ENCODE measurements at regions not wholly inside any gene's neighbourhood (a gene's known extent, or its start where the extent isn't known, plus 50 kb on each side); places are given as distances from the start of the nearest gene placed in this dataset.
"Not testable (repeated sequence)": the region's sequence is repeated elsewhere in the genome, so short reads cannot be mapped to it uniquely, and the experiment has no call there.

DNA sequence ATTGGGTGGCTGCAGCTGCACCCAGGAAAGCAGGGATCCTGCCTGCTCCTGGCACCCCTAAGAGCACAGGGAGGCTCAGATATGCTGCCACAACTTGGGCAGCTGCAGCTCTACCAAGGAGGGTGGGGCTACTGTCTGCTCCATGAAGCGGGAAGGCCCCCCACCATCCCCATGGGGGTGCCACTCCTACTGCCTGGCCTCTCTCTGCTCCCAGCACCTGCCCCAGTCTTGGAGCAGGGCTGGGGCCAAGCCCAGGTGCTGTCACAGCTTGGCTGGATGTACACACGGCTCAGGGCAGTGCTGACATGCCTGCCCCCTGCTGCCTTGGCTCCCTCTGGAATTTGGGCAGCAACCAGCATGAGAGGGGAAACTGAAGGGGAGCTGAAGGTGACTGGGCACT is 214.7 kb upstream of the PLPPR1 start:
- DNase-seq (ENCODE audit: low spot score) = no peak

DNA sequence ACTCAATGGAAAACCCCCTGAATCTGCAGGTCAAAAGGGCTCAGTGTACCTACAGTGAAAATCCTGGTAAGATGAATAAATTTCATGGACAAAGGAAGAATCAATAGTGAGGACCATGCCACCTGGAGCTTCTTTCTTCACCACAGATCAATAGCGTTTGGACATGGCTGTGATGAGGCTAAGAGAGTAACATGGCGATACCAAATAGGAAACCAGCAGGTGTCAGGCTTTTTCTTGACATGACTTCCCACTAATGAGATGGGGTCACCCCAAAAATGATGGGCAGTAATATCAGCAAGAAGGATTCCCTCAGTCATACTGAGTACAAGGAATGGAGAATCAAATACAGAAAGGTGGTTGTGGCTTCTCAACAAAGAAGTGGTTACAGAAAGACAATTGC is 208.5 kb upstream of the PLPPR1 start:
- DNase-seq (ENCODE audit: low spot score) = no peak

DNA sequence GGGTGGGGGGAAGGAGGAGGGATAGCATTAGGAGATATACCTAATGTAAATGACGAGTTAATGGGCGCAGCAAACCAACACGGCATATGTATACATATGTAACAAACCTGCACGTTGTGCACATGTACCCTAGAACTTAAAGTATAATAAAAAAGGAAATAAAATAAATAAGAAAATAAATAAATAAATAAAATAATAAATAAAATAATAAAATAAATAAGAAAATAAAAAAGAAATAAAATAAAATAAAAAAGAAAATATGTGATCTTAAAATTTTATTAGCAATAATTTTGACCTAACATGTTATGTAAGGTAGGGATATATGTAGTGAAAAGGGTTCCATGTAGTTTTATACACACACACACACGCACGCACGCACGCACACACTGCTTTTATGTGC is 195.5 kb upstream of the PLPPR1 start:
- not testable (repeated sequence) for DNase-seq (ENCODE audit: low spot score)

DNA sequence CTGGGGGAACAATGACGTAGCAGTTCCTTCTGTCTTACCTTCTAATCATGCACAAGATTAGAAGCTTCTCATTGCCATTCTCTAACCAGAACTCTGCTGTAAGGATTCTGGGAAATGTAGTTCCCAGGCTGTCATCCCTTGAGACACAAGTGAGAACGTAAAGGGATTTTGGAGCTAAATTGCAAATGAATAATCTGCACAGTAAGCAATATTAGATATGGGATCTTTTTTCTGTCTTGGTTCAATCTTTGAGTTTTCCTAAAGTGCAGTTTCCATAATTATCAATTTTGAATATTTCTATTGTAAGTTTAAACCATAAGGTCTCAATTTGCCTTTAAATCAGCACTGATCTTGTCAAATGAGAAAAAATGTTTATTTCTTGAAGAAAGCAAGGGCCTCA is 189.7 kb upstream of the PLPPR1 start:
- DNase-seq (ENCODE audit: low spot score) = no peak

DNA sequence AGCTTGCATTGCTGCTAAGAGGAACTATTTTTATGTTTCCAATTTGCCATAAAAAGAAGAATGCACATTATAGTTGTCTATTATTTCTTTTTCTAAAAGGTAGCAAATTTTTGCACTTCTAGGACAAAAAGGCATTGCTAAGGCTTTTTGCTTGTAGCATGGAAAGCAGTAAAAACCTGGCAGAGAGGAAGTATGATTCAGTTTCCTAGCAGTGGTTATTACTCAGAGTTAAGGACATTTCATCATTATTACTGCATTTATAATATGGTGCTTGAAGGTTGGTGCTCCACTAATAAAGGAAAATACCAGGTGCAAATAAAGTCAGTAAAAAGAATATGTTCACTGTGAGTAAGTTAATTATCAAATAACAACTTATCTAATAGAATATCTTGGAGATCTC is 179.8 kb upstream of the PLPPR1 start:
- DNase-seq (ENCODE audit: low spot score) = no peak

DNA sequence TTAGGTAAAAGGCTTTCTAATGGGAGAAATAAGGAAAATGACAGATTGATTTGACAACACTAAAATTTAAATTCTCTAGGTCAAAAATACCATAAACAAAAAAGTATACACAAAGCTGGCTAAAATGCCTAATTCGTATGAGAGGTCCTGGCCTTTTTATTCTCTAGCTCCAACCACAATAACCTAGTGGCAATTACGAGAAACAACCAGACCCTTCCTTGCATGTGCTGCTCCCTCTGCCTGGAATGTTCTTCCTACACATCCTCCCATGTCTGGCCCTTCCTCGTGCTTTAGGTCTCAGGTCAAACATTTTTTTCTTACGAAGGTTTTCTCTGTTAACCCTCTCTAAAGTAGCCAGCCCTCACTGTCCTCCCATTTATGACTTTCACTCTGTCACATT is 176.4 kb upstream of the PLPPR1 start:
- no peak for DNase-seq (ENCODE audit: low spot score)

DNA sequence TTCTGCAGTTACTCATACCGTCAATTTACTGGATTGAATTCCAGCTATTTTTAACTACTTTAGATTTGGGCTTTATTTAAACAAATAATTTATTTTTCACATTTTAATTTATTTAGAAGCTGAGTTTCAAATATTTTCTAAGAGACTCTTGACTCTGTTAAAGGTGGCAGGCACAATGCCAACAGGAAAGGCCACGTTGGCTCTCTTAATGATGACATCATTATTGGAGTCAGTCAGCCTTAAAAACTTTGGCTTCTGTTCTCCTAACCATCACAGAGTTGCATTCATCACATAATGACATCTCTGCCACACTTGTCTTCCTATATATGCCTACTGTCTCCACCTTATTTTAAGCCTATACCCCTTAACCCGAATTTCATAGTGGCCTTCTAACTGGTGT is 172.3 kb upstream of the PLPPR1 start:
- no peak for DNase-seq (ENCODE audit: low spot score)

DNA sequence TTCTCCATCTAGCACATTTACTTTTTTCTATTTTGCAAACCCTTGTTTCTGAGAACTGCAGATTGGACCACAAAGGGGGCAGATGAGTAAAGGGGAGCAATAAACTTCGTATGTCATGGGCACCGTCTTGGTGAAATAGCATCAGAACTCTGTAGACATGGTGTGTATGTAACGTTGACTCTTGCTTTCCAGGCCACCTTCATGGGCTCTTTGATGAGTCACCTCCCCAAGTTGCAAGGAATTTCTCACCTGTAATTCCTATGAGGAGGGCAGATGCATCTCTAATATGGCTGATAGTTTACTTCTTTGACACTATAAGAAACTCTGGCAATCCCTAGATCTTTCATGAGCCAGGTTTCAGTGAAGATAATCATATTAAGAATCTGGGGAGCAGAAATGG is 163.4 kb upstream of the PLPPR1 start:
- DNase-seq (ENCODE audit: low spot score) = no peak

DNA sequence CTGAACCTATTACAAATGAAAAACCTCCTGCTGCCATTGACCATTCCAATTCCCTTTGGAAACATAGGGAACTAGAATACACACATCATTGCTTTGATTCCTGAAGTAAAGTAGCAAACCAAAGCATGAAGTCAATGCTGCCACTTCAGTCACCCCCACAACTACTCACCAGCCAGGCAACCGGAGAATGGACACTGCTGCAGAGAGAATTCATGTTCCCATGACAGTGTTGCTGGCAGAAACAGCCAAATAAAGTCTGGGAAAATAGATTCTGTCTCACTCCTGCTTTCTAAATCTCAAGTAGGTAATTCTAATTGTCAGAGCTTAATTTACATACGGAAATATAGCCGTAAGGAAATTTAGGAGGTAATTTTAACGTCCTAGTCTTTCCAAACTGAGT is 162.9 kb upstream of the PLPPR1 start:
- no peak for DNase-seq (ENCODE audit: low spot score)

DNA sequence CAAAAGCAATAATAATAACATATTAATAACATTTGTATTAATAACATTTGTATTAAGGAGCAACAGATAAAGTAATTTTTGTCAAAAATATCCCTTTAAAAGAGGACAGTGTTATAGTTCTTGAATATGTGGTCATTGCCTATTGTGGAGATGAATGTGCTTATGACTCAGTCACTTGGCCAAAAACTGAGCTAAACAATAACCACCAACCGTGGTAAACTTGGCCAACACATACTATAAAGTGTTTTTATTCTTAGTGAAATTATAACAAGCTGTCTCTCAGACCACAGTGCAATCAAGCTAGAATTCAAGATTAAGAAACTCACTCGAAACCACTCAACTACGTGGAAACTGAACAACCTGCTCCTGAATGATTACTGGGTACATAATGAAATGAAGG is 159.2 kb upstream of the PLPPR1 start:
- DNase-seq (ENCODE audit: low spot score) = no peak

DNA sequence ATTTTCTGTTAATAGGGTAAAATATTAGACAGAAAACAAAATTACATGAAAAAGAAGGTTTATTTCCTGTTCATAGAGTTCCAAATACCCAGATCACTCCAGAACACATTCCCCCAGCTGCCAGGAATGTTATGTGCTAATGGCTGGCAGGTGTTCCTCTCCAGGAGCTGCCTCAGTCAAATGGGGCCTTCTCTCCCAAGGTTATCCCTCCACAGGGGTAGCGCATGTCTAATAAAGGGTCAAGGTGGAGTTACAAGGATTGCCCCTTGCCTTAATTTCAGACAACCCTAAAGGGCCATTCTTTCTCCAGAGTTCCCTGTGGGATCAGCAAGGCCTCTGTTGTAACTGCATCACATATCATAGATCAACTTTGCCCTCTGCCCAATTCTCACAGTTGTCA is 148.6 kb upstream of the PLPPR1 start:
- DNase-seq (ENCODE audit: low spot score) = no peak

DNA sequence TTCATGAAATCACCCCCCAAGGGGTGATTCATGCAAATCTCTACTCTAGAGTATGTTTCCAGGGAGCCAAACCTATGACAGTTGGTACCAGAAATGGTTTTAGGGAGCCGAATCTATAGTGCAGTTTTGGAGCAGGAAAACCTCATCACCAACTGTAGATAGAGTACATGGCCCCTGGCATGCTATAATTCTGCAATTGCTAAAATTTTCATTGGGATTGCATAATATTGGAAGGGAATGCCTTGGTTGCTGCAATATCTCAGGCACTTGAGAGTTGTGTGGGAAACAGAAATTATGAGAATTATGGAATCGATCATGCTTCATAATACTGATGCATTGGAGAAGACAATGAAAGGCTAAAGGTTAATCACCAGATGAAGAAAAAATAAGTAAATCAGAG is 148.2 kb upstream of the PLPPR1 start:
- DNase-seq (ENCODE audit: low spot score) = no peak

DNA sequence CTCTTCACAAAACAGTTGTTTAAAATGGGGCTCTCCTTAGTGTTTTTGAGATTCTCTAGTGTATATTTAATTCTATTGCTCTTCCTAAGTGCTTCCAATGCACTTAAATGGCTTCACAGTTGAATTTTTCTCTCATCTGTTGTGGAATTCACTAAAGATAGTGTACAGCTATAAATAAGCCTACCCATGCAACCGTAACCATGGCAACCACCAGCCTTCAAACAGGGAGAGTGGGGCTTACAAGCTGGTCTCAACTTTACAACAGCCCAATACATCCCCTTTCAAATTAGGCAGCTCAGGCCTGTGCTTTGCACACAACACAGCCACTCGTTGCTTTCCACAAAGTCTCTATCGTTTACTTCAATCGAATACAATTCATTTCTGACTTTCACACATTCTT is 144.0 kb upstream of the PLPPR1 start:
- no peak for DNase-seq (ENCODE audit: low spot score)

DNA sequence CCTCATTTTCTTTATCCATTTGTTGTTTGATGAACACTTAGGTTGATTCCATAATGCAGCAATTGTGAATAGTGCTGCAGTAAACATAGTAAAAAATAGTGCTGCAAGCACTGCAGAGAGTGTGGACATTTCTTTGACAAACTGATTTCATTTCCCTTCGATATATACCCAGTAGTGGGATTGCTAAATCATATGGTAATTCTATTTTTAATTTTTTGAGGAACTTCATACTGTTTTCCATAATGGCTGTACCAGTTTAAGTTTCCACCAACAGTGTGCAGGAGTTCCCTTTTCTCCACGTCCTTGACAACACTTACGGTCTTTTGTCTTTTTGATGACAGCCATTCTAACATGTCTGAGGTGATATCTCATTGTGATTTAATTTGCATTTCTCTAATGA is 138.2 kb upstream of the PLPPR1 start:
- DNase-seq (ENCODE audit: low spot score) = no peak

DNA sequence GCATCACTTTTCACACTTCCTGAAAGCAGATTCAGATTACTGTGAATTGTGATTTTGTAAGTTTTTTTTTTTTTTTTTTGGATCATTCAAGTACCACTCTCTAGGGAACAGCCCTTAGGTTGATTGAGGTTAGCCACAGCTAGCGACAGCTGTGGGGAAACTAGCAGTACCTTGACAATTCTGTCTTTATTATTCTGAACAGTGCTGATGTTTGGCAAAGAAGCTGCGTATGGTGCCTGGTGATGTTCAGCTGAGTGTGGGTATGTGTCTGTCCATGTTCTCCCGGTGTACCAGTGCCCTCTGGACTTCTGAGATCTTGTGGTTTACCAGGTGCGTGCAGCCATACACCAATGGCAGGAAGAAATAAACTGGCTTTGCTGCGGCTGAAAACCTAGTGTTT is 117.3 kb upstream of the PLPPR1 start:
- no peak for DNase-seq (ENCODE audit: low spot score)

DNA sequence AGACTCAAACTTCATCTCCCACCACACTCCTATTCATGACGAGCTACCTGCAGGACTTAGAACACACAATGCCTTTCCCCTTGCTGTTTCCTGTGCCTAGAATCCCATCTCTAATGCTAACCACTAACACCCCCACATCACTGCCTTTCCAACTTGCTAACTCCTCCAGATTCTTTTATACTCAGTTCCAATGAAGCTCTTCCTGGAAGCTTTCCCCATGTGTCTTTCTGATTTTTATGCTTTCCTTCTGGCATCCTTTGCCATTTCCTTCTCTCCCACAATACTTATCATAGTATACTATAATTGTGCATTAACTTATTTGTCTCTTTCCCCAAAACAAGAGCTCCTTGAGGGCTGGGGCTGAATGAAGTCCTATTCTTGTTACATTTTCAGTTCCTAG is 115.3 kb upstream of the PLPPR1 start:
- no peak for DNase-seq (ENCODE audit: low spot score)

DNA sequence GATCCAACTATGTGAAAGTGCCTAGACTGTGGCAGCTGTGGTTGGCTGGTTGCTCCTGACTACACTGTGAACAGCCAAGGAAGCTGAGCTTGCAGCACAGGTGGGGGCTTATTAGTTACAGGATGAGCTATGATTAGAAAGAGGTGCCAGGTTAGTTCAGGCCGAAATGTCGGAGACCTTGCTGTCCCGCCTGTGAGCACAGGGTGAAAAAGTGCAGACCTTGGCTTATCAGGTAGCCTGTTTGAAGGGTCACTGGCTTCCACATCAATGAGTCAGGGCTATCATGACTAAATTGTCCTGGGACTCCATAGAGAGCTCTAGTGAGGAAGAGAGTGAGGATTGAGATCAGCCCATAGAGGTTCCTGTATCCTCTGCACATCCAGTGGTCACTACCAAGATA is 114.3 kb upstream of the PLPPR1 start:
- DNase-seq (ENCODE audit: low spot score) = no peak

DNA sequence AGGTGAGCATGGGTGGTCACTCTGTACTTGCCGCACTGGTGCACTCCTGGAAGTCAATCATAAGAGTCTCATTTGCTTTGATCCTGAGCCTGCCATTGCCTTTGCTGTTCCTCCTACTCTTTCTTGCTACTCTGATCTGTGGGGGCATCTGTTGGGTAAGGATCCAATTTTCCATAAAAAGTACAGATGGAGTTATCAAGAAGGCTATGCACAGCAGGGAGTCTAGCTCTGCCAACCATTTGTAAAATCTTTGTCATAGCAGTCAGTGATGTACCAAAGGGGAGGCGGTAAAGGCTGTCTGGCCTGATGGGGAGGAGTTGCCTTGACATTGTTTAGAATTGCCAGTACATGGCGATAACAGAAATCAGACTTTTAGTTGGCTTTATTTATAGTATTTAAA is 109.0 kb upstream of the PLPPR1 start:
- no peak for DNase-seq (ENCODE audit: low spot score)

DNA sequence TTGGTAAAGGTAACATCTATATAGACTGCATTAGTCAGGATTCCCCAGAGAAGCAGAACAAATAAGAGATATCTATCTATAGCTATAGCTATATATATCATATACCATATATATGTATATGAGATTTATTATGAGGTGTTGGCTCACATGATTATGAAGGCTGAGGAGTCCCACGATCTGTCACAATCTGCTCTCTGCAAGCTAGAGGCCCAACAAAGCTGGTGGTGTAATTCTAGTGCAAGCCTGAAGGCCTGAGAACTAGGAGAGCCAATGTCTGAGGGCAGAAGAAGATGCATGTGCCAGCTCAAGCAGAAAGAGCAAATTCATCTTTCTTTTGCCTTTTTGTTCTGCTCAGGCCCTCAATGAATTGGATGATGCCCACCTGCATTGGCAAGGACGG is 102.2 kb upstream of the PLPPR1 start:
- no peak for DNase-seq (ENCODE audit: low spot score)

DNA sequence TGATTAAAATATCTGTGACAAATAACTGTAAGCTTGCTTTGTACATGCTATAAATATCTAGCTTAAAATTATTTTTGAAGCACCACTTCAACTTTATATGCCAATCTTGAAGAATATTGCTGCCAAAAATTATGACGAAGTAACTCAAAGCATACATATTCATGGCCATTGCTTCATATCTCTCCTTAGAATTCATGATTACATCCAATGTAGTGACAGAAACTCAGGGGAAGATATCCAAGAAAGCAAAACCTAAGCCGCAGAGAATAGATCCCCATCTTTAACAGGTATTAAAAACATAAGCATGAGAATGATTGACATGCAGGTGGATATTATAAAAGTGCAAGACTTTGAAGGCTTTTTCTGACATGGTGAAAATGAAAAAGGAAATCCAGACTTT is 100.8 kb upstream of the PLPPR1 start:
- DNase-seq (ENCODE audit: low spot score) = no peak

DNA sequence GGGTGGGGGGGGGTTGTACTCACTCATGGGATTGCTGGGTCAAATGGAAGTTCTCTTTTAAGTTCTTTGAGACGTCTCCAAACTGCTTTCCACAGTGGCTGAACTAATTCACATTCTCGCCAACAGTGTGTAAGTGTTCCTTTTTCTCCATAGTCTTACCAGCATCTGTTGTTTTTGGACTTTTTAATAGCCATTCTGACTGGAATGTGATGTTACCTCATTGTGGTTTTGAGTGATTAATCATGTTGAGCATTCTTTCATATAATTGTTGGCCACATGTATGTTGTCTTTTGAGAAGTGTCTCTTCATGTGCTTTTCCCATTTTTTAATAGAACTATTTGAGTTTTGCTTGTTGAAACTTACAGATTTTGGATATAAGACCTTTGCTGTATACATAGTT is 94.9 kb upstream of the PLPPR1 start:
- peak; percentile 14 for DNase-seq (ENCODE audit: low spot score)

DNA sequence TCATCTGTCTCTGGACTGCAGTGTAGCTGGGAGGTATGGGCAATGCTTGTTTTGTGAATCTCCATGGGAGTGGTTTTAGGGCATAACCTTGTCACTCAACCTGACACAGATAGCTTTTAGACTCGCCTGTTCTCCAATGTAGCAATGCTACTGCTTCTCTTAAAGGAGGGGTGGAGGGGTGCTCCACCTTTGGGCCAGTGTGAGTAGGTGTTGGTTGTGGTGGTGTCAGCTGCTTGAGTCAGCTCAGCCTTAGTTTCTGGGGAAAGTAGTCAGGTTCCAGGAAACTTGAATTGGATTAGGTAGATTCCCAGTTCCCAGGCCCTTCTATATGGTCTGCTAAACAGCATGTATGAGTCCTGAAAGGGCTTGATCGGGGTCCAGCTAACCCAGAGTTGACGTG is 91.1 kb upstream of the PLPPR1 start:
- DNase-seq (ENCODE audit: low spot score) = no peak

DNA sequence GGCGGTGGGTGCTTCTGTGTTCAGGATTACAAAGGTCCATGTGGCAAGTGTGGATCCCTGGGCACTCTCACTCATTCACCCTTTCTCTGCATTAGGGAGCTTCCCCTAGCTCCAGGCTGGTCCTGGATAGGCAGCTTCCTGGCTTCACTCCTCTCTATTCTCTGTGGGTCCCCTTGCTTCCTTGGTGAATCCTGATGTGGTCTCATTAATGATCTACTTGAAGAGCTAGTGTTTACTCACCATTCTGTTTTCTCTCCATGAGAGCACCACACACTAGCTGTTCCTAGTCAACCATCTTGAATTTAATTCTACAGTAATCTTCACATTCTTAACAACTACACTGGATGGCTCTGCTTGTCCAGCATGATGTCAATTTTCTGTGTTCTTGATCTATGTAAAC is 90.0 kb upstream of the PLPPR1 start:
- DNase-seq (ENCODE audit: low spot score) = no peak

DNA sequence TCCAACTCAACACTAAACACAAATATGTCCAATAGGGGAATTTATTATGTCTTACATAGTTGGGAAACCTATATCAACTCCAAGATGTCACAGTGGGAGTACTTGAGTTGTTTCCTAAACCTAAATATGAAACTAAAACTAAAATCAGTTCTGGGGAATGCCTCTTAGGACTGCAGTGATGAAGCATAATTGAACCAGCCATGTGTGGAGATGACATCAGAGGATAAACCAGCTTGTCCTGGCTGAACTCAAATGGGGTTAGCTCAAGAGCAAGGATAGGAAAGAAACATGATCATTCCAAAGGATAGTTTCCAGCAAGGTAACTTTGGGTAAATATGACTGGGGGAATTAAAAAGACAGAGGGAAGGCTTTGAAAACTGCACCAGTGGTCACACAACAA is 88.9 kb upstream of the PLPPR1 start:
- DNase-seq (ENCODE audit: low spot score) = no peak

DNA sequence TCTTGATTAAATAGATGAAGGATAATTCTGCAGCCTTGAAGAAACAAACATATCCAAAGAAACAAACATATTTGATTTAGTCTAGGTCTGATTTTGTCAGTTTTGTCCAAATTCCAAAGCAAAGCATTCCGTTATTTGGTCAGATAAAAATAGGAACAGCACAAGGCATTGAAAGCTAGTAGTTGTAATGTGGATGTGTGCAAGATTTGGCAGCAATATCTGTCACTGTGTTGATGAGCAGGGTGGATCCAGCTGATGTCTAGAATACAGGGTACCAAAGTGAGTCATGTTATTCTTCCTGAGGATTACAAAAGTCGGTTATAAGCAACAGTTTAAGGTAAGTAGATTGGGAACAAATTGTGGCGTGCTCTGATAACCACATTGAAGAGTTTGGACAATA is 69.3 kb upstream of the PLPPR1 start:
- no peak for DNase-seq (ENCODE audit: low spot score)
